A673 (cell line): ENCODE measurements at regions not wholly inside any gene's neighbourhood (a gene's known extent, or its start where the extent isn't known, plus 50 kb on each side); places are given as distances from the start of the nearest gene placed in this dataset.

Experiments used
- BruUV-seq: library from RNA; stranded (reverse); fragments of 400-500 nt; replicated peaks from 2 replicates; lab custom pipeline; 2021; lab: Mats Ljungman, UMichigan
- CTCF ChIA-PET: fragments of 300-600 bp; sonication (Branson Sonifier 250); formaldehyde crosslinking; loops from one replicate; lab custom pipeline; 2022; ENCODE audit warnings: antibody characterized with exemption; lab: Charles Lee
- POLR2A ChIA-PET: fragments of 300-600 bp; sonication (Branson Sonifier 250); formaldehyde crosslinking; loops from one replicate; lab custom pipeline; 2022; ENCODE audit warnings: antibody characterized with exemption; ENCODE audit not compliant: low non-redundant PET; lab: Charles Lee
- DNase-seq: peaks from one replicate; pipeline ENCODE4 v3.0.0-alpha.2; 2015; ENCODE audit warnings: low spot score
- H3K27ac ChIP-seq: fragments of 200-600 bp; sonication (generic); 2 replicates; pipeline ENCODE4 v1.5.1; 2016; ENCODE audit warnings: mixed run types, low read depth, mild to moderate bottlenecking, mixed read lengths, antibody characterized with exemption, low read length; ENCODE audit not compliant: poor library complexity, severe bottlenecking
- H3K27me3 ChIP-seq: fragments of 200-600 bp; sonication (generic); replicated peaks from 2 replicates; pipeline ENCODE4 v1.6.1; 2017; ENCODE audit warnings: mixed run types, low read depth, mild to moderate bottlenecking, mixed read lengths, antibody characterized with exemption, low read length; ENCODE audit not compliant: insufficient read depth, poor library complexity
- H3K36me3 ChIP-seq: fragments of 200-600 bp; sonication (generic); 2 replicates; pipeline ENCODE4 v1.6.1; 2016; ENCODE audit warnings: mixed run types, mild to moderate bottlenecking, mixed read lengths, antibody characterized with exemption, low read length; ENCODE audit not compliant: insufficient read depth, poor library complexity, severe bottlenecking
- H3K4me1 ChIP-seq: fragments of 200-600 bp; sonication (generic); 2 replicates; pipeline ENCODE4 v1.6.1; 2017; ENCODE audit warnings: mixed run types, mild to moderate bottlenecking, mixed read lengths, antibody characterized with exemption, low read length; ENCODE audit not compliant: insufficient read depth, poor library complexity, severe bottlenecking
- H3K4me3 ChIP-seq: fragments of 200-600 bp; sonication (generic); 2 replicates; pipeline ENCODE4 v1.5.1; 2016; ENCODE audit warnings: low read depth, mixed run types, mild to moderate bottlenecking, mixed read lengths, low read length; ENCODE audit not compliant: poor library complexity, severe bottlenecking
- H3K9me3 ChIP-seq: fragments of 200-600 bp; sonication (generic); 2 replicates; pipeline ENCODE4 v1.6.1; 2016; ENCODE audit warnings: mixed run types, low read depth, mild to moderate bottlenecking, mixed read lengths, antibody characterized with exemption, low read length; ENCODE audit not compliant: poor library complexity, severe bottlenecking
- EZH2 ChIP-seq: fragments of 200-600 bp; sonication (generic); IDR thresholded peaks from 2 replicates; pipeline ENCODE4 v1.6.1; 2017; ENCODE audit warnings: borderline replicate concordance, low read depth, mild to moderate bottlenecking, mixed read lengths, antibody characterized with exemption, low read length; ENCODE audit not compliant: poor library complexity, severe bottlenecking
- intact Hi-C: fragments of 100-400 bp; cut with micrococcal nuclease; formaldehyde crosslinking; loops from one replicate; pipeline ENCODE4 v1.10.0; 2022; ENCODE audit not compliant: unreplicated experiment
- TF ChIP-seq, protein P1 (sequence below): fragments of 300-800, 200-600 bp; sonication (generic); conservative IDR thresholded peaks from 2 replicates; pipeline ENCODE4 v1.5.1; 2017; ENCODE audit warnings: low read depth, mild to moderate bottlenecking, antibody characterized with exemption, low read length, moderate library complexity, mixed read lengths

DNA sequence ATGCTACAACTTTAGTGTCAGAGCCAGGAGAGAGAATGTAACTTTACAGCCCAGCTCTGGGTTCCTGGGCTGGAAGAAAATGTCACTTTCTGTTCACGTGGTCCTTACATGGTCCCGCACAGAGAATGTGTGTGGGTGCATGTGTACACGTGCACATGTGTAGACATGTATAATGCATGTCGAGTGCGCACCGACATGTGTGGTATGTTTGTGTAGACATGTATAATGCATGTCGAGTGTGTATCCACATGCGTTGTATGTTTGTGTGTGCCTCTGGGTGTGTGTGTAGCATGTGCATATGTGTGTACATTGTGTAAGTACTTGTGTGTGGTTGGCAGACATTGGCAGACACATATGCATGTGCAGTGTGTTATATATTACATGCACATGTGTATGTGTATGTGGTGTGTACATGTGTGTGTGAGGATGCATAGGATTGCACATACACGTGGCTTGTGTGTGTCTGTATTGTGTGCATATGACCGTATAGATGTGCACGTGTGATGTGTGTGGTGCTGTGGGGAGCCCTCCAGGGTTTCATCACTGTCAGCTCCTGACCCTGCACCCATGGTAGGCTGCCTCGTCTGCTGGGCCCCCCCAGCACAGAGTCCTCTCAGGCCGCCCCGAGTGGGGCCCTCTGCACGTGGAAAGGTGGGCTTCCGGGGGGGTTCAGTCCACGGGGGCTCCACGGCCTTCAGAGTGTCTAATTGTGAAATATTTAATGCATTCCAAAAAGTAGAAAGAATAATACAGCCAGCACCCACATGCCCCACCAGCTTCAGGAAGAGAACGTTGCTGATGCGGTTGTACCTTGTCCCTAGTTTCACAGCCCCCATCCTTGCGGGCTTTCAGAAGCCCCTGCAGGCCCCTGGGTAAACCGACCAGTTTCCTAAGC is 214.2 kb upstream of the GSE1 start:
- ChIA-PET POLR2A (no interaction called here), CTCF (no interaction called here)
- H3K36me3 ChIP-seq: no peaks in the 10 kb centered on the region
- intact Hi-C loops: loop anchor here (10.0 kb wide), 1 partner anchor 284 kb away; the partner anchor contains the start of gene CIBAR2
- BruUV-seq: no TSS peak
- no peak overlapping the region for H3K4me3 ChIP-seq
- no peak overlapping the region for H3K27ac ChIP-seq
- TF ChIP-seq, protein P1, sequence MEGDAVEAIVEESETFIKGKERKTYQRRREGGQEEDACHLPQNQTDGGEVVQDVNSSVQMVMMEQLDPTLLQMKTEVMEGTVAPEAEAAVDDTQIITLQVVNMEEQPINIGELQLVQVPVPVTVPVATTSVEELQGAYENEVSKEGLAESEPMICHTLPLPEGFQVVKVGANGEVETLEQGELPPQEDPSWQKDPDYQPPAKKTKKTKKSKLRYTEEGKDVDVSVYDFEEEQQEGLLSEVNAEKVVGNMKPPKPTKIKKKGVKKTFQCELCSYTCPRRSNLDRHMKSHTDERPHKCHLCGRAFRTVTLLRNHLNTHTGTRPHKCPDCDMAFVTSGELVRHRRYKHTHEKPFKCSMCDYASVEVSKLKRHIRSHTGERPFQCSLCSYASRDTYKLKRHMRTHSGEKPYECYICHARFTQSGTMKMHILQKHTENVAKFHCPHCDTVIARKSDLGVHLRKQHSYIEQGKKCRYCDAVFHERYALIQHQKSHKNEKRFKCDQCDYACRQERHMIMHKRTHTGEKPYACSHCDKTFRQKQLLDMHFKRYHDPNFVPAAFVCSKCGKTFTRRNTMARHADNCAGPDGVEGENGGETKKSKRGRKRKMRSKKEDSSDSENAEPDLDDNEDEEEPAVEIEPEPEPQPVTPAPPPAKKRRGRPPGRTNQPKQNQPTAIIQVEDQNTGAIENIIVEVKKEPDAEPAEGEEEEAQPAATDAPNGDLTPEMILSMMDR: no peak
- no peak for TF ChIP-seq EZH2
- H3K9me3 ChIP-seq: no peaks in the 10 kb centered on the region
- peaks cover 60% of the 10 kb centered on the region for H3K4me1 ChIP-seq
- DNase-seq: no peak
- H3K27me3 ChIP-seq: no peaks in the 10 kb centered on the region

DNA sequence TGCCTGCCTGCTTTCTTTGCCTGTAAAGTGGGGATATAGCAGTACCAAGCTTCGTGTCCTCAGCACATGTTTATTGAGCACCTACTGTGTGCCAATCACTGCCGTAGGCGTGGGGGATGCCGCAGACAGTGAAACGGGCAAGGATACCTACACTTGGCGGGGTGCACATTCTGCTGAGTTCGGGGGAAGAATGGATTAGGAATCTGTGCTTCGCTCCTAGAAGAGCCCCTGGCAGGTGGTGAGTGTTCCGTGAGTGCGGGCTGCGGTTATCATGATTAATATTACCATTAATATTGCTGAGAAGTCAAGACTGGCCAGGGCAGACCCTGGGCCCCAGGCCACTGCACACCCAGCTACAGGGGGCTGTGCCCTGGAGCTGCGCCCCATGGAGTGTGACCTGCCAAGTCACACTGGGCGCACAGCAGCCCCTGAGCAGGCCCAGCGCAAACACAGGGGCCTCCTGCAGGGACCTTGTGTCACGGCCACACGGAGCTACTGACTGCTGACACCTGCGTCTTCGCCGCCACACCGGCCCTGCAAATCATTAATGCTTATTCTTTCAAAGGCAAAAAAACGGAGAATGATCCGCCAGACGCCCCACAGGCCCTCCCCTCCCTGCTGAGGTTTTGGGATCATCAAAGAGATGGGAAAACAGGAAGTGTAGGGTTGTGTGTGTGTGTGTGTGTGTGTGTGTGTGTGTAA is 213.4 kb upstream of the GSE1 start:
- intact Hi-C loops: loop anchor here (10.0 kb wide), 1 partner anchor 285 kb away; the partner anchor contains the start of gene CIBAR2
- Histone ChIP-seq H3K4me1 (peaks cover 52% of the 10 kb centered on the region), H3K9me3 (no peaks in the 10 kb centered on the region), H3K27me3 (no peaks in the 10 kb centered on the region), H3K4me3 (no peak overlapping the region), H3K36me3 (no peaks in the 10 kb centered on the region), H3K27ac (no peak overlapping the region)
- DNase-seq: no peak
- POLR2A ChIA-PET: no interaction called here
- CTCF ChIA-PET: no interaction called here
- no TSS peak for BruUV-seq
- TF ChIP-seq EZH2: no peak
- TF ChIP-seq, protein P1: no peak

DNA sequence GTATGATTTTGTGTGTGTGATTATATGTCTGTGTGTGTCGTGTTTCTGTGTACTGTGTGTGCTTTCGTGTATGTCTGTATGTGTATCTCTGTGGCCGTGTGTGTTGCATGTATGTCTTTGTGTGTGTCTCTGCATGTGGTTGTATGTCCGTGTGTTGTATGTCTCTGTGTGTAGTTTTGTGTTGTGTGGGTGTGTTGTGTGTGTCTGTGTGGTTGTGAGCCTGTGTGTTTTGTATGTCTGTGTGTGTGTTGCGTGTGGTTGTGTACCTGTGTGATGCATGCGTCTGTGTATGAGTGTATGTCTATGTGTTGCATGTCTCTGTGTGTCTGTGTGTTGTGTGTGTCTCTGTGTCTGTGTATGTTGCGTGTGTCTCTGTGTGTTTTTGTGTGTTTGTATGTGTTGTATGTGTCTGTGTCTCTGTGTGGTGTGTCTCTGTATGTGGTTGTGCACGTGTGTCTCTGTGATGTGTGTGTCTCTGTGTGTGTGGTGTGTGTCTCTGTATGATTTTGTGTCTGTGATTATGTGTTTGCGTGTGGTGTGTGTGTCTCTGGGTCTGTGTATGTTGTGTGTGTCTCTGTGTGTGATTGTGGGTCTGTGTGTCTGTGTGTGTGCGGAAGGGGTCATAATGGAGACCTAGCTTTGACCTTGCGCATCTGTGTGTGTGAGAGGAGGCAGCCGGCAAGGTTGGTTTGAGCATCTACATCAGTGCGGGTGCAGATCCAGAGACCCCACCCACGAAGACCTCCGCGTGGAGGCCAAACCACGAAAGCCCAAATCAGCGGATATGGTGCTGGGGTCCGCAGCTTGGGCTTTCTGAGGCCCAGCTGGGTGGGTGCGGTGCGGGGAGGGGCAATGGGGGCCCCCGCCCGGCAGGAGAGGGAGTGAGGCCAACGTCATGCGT is 212.6 kb upstream of the GSE1 start:
- ChIA-PET POLR2A (no interaction called here), CTCF (no interaction called here)
- no TSS peak for BruUV-seq
- H3K27ac ChIP-seq: no peak overlapping the region
- H3K27me3 ChIP-seq: no peaks in the 10 kb centered on the region
- TF ChIP-seq EZH2: no peak
- TF ChIP-seq, protein P1: no peak
- no peak for DNase-seq
- H3K4me1 ChIP-seq: peaks cover 44% of the 10 kb centered on the region
- H3K36me3 ChIP-seq: no peaks in the 10 kb centered on the region
- intact Hi-C loops: no loop called here
- no peaks in the 10 kb centered on the region for H3K9me3 ChIP-seq
- no peak overlapping the region for H3K4me3 ChIP-seq
